Neural cell (in vitro differentiated cells): ENCODE measurements at regions not wholly inside any gene's neighbourhood (a gene's known extent, or its start where the extent isn't known, plus 50 kb on each side); places are given as distances from the start of the nearest gene placed in this dataset.

Experiments
- H2AFZ ChIP-seq: fragments of 200-600, 300-800 bp; sonication (generic), shearing (Covaris generic); 2 replicates; pipeline ENCODE4 v1.6.0; 2014; ENCODE audit warnings: low read depth, mild to moderate bottlenecking, antibody characterized with exemption, low read length, moderate library complexity
- H3F3A ChIP-seq: fragments of 200-600 bp; shearing (Covaris generic); 2 replicates; pipeline ENCODE4 v1.6.1; 2016; ENCODE audit warnings: mild to moderate bottlenecking, moderate library complexity, mixed read lengths, antibody characterized with exemption, low read length; ENCODE audit not compliant: insufficient read depth, poor library complexity, severe bottlenecking
- H3K27ac ChIP-seq: fragments of 200-600, 300-800 bp; sonication (generic), shearing (Covaris generic); 2 replicates; pipeline ENCODE4 v1.5.1; 2014; ENCODE audit warnings: mild to moderate bottlenecking, low read length, moderate library complexity
- H3K27me3 ChIP-seq: fragments of 300-800, 200-600 bp; sonication (generic), shearing (Covaris generic); 2 replicates; pipeline ENCODE4 v1.6.0; 2014; ENCODE audit warnings: mild to moderate bottlenecking, low read depth, low read length, moderate library complexity; ENCODE audit not compliant: insufficient read depth
- H3K36me3 ChIP-seq: fragments of 300-800, 200-600 bp; sonication (generic), shearing (Covaris generic); 2 replicates; pipeline ENCODE4 v1.5.1; 2014; ENCODE audit warnings: mild to moderate bottlenecking, antibody characterized with exemption, low read length, moderate library complexity; ENCODE audit not compliant: insufficient read depth
- H3K4me2 ChIP-seq: fragments of 300-800, 200-600 bp; sonication (generic), shearing (Covaris generic); 2 replicates; pipeline ENCODE4 v1.6.0; 2014; ENCODE audit warnings: mild to moderate bottlenecking, low read length
- H3K4me3 ChIP-seq: fragments of 300-800, 200-600 bp; sonication (generic), shearing (Covaris generic); 2 replicates; pipeline ENCODE4 v1.5.1; 2014; ENCODE audit warnings: mild to moderate bottlenecking, low read length, moderate library complexity
- H3K79me2 ChIP-seq: fragments of 200-600 bp; shearing (Covaris generic); replicated peaks from 2 replicates; pipeline ENCODE4 v1.6.0; 2014; ENCODE audit warnings: mild to moderate bottlenecking, low read length, moderate library complexity; ENCODE audit not compliant: insufficient read depth
- H3K9ac ChIP-seq: fragments of 300-800, 200-600 bp; sonication (generic), shearing (Covaris generic); 2 replicates; pipeline ENCODE4 v1.6.1; 2016; ENCODE audit warnings: mild to moderate bottlenecking, low read length, mixed read lengths
- H3K9me2 ChIP-seq: fragments of 200-600 bp; shearing (Covaris generic); 2 replicates; pipeline ENCODE4 v1.6.1; 2016; ENCODE audit warnings: mild to moderate bottlenecking, low read length, mixed read lengths; ENCODE audit not compliant: insufficient read depth
- H3K9me3 ChIP-seq: fragments of 200-600, 300-800 bp; sonication (generic), shearing (Covaris generic); 2 replicates; pipeline ENCODE4 v1.6.1; 2016; ENCODE audit warnings: mild to moderate bottlenecking, mixed run types, low read length, moderate library complexity, mixed read lengths
- H4K20me1 ChIP-seq: fragments of 200-600 bp; shearing (Covaris generic); 2 replicates; pipeline ENCODE4 v1.6.1; 2016; ENCODE audit warnings: mild to moderate bottlenecking, mixed run types; ENCODE audit not compliant: insufficient read depth
- EP300 ChIP-seq: fragments of 450-650 bp; conservative IDR thresholded peaks from 2 replicates; pipeline ENCODE4 v1.6.1; 2014; ENCODE audit warnings: antibody characterized with exemption, mild to moderate bottlenecking, moderate library complexity; ENCODE audit not compliant: poor library complexity, severe bottlenecking
- EZH2 ChIP-seq: fragments of 200-600, 300-800 bp; shearing (Covaris generic), sonication (generic); IDR thresholded peaks from 2 replicates; pipeline ENCODE4 v1.6.1; 2014; ENCODE audit warnings: antibody characterized with exemption, low read length, borderline replicate concordance, mild to moderate bottlenecking; ENCODE audit not compliant: insufficient read depth, poor library complexity, severe bottlenecking
- MXI1 ChIP-seq: fragments of 450-650 bp; conservative IDR thresholded peaks from 2 replicates; pipeline ENCODE4 v1.6.1; 2014; ENCODE audit warnings: antibody characterized with exemption, mild to moderate bottlenecking; ENCODE audit not compliant: poor library complexity, severe bottlenecking
- POLR2AphosphoS5 ChIP-seq: IDR thresholded peaks from 2 replicates; pipeline ENCODE4 v1.6.1; 2012
- RAD21 ChIP-seq: fragments of 450-650 bp; conservative IDR thresholded peaks from 2 replicates; pipeline ENCODE4 v1.6.1; 2014; ENCODE audit warnings: antibody characterized with exemption, mild to moderate bottlenecking, moderate library complexity
- SMC3 ChIP-seq: fragments of 450-650 bp; conservative IDR thresholded peaks from 2 replicates; pipeline ENCODE4 v1.6.1; 2014; ENCODE audit warnings: antibody characterized with exemption, mild to moderate bottlenecking, moderate library complexity; ENCODE audit not compliant: poor library complexity
- TAF1 ChIP-seq: IDR thresholded peaks from 2 replicates; pipeline ENCODE4 v1.6.1; 2012; ENCODE audit warnings: low read depth
- small RNA-seq, 3 experiments: library from RNA; depleted of rRNA; stranded (forward); fragments of <200 nt; gene quantifications; one replicate each; pipeline ENCODE3, GENCODE V24; 2012
- TF ChIP-seq, protein P1 (sequence below): IDR thresholded peaks from 2 replicates; pipeline ENCODE4 v1.6.1; 2012; ENCODE audit warnings: borderline replicate concordance
- TF ChIP-seq, protein P2 (sequence below): fragments of 450-650 bp; IDR thresholded peaks from 2 replicates; pipeline ENCODE4 v1.5.1; 2014; ENCODE audit warnings: antibody characterized with exemption, mild to moderate bottlenecking, moderate library complexity; ENCODE audit not compliant: poor library complexity, severe bottlenecking

DNA sequence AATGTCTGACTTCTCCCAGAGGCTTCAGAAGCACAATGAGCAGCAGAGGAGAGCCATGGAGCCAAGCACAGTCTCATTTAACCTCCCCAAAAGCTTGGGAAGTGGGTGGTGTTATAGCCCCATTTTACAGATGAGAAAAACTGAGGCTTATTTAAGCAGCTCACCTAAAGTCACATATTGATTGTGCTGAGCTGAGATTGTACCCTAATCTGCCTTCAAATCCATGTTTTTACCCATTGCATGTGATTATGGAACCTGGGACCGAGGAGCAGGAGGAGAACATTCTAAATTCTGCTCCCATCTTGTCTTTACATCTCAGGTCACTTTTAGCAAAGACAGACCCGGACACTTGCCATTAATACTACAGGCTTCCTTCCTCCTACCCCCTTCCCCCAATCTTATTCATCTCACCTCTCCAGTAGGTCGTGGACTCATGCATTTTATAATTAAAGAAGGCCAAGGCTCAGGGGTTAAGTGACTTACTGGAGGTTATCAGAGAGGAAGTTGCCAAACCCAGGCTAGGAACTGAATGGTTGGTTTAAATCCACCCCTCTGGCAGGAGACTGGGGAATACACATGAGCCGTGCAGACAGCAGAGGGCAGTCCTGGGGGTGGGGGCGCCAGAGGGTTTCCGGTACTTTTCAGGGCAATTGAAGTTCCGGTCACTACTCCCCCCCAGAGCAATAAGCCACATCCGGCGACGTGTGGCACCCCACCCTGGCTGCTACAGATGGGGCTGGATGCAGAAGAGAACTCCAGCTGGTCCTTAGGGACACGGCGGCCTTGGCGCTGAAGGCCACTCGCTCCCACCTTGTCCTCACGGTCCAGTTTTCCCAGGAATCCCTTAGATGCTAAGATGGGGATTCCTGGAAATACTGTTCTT, 51.0 kb upstream of the IL17B start:
- no peaks in the 10 kb centered on the region for H3F3A ChIP-seq
- no peaks in the 10 kb centered on the region for H3K9me2 ChIP-seq
- no peaks in the 10 kb centered on the region for H3K79me2 ChIP-seq
- H3K9me3 ChIP-seq = no peaks in the 10 kb centered on the region
- no peaks in the 10 kb centered on the region for H3K36me3 ChIP-seq
- no peak overlapping the region for H2AFZ ChIP-seq
- H3K9ac ChIP-seq = no peak overlapping the region
- no peak overlapping the region for H3K4me3 ChIP-seq
- no peaks in the 10 kb centered on the region for H3K27me3 ChIP-seq
- no peak for TF ChIP-seq MXI1
- TF ChIP-seq EP300 = no peak
- TF ChIP-seq TAF1 = no peak
- TF ChIP-seq, protein P1, sequence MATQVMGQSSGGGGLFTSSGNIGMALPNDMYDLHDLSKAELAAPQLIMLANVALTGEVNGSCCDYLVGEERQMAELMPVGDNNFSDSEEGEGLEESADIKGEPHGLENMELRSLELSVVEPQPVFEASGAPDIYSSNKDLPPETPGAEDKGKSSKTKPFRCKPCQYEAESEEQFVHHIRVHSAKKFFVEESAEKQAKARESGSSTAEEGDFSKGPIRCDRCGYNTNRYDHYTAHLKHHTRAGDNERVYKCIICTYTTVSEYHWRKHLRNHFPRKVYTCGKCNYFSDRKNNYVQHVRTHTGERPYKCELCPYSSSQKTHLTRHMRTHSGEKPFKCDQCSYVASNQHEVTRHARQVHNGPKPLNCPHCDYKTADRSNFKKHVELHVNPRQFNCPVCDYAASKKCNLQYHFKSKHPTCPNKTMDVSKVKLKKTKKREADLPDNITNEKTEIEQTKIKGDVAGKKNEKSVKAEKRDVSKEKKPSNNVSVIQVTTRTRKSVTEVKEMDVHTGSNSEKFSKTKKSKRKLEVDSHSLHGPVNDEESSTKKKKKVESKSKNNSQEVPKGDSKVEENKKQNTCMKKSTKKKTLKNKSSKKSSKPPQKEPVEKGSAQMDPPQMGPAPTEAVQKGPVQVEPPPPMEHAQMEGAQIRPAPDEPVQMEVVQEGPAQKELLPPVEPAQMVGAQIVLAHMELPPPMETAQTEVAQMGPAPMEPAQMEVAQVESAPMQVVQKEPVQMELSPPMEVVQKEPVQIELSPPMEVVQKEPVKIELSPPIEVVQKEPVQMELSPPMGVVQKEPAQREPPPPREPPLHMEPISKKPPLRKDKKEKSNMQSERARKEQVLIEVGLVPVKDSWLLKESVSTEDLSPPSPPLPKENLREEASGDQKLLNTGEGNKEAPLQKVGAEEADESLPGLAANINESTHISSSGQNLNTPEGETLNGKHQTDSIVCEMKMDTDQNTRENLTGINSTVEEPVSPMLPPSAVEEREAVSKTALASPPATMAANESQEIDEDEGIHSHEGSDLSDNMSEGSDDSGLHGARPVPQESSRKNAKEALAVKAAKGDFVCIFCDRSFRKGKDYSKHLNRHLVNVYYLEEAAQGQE = no peak
- TF ChIP-seq POLR2AphosphoS5 = no peak
- TF ChIP-seq, protein P2, sequence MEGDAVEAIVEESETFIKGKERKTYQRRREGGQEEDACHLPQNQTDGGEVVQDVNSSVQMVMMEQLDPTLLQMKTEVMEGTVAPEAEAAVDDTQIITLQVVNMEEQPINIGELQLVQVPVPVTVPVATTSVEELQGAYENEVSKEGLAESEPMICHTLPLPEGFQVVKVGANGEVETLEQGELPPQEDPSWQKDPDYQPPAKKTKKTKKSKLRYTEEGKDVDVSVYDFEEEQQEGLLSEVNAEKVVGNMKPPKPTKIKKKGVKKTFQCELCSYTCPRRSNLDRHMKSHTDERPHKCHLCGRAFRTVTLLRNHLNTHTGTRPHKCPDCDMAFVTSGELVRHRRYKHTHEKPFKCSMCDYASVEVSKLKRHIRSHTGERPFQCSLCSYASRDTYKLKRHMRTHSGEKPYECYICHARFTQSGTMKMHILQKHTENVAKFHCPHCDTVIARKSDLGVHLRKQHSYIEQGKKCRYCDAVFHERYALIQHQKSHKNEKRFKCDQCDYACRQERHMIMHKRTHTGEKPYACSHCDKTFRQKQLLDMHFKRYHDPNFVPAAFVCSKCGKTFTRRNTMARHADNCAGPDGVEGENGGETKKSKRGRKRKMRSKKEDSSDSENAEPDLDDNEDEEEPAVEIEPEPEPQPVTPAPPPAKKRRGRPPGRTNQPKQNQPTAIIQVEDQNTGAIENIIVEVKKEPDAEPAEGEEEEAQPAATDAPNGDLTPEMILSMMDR = no peak
- no peak for TF ChIP-seq EZH2
- no peak for TF ChIP-seq RAD21
- no peak for TF ChIP-seq SMC3
- no peaks in the 10 kb centered on the region for H4K20me1 ChIP-seq
- no peak overlapping the region for H3K27ac ChIP-seq
- no peak overlapping the region for H3K4me2 ChIP-seq

Small RNA genes in the stretch of these regions (small RNA-seq; reads per million reads assigned to genes)
- 0 reads per million in 3 experiments for gene MIR145
